SU-DHL-6 (cell line): ENCODE measurements at regions not wholly inside any gene's neighbourhood (a gene's known extent, or its start where the extent isn't known, plus 50 kb on each side); places are given as distances from the start of the nearest gene placed in this dataset.

Experiments used
- H2AFZ ChIP-seq: fragments of 200-600 bp; sonication (generic); 2 replicates; pipeline ENCODE4 v1.6.1; 2014; ENCODE audit warnings: low read depth, mild to moderate bottlenecking, moderate library complexity, mixed read lengths, antibody characterized with exemption, low read length; ENCODE audit not compliant: severe bottlenecking
- H3F3A ChIP-seq: fragments of 200-600 bp; shearing (Covaris generic); 2 replicates; pipeline ENCODE4 v1.6.0; 2016; ENCODE audit warnings: antibody characterized with exemption, mild to moderate bottlenecking; ENCODE audit not compliant: insufficient read depth
- H3K27ac ChIP-seq: fragments of 200-600 bp; sonication (generic); 2 replicates; pipeline ENCODE4 v1.5.1; 2016; ENCODE audit warnings: low read depth, mild to moderate bottlenecking, low read length, moderate library complexity, mixed read lengths
- H3K27me3 ChIP-seq: fragments of 200-600 bp; sonication (generic), shearing (Covaris generic); 2 replicates; pipeline ENCODE4 v1.6.0; 2014; ENCODE audit warnings: mild to moderate bottlenecking, low read length
- H3K36me3 ChIP-seq: fragments of 200-600 bp; sonication (generic); 2 replicates; pipeline ENCODE4 v1.6.1; 2014; ENCODE audit warnings: mild to moderate bottlenecking, low read length, mixed read lengths
- H3K4me2 ChIP-seq: fragments of 300-600, 200-600 bp; shearing (Covaris generic), sonication (generic); 2 replicates; pipeline ENCODE4 v1.6.0; 2014; ENCODE audit warnings: low read length, low read depth, mild to moderate bottlenecking; ENCODE audit not compliant: poor library complexity, severe bottlenecking
- H3K4me3 ChIP-seq: fragments of 200-600 bp; sonication (generic); 2 replicates; pipeline ENCODE4 v1.5.1; 2014; ENCODE audit warnings: antibody characterized with exemption, low read length, mild to moderate bottlenecking, mixed read lengths; ENCODE audit not compliant: insufficient read depth, poor library complexity, severe bottlenecking
- H3K79me2 ChIP-seq: fragments of 200-600 bp; sonication (generic); 2 replicates; pipeline ENCODE4 v1.6.1; 2014; ENCODE audit warnings: mild to moderate bottlenecking, low read length, moderate library complexity; ENCODE audit not compliant: insufficient read depth
- H3K9ac ChIP-seq: fragments of 200-600 bp; sonication (generic); 2 replicates; pipeline ENCODE4 v1.7.0; 2014; ENCODE audit warnings: mild to moderate bottlenecking, low read length
- H3K9me2 ChIP-seq: fragments of 200-600 bp; sonication (generic); replicated peaks from 2 replicates; pipeline ENCODE4 v1.6.1; 2014; ENCODE audit warnings: low read length; ENCODE audit not compliant: insufficient read depth
- H3K9me3 ChIP-seq: fragments of 200-600 bp; sonication (generic); 2 replicates; pipeline ENCODE4 v1.6.1; 2014; ENCODE audit warnings: low read length, mixed read lengths; ENCODE audit not compliant: insufficient read depth
- H4K20me1 ChIP-seq: fragments of 200-600 bp; sonication (generic); 2 replicates; pipeline ENCODE4 v1.6.1; 2014; ENCODE audit warnings: low read depth, mild to moderate bottlenecking, antibody characterized with exemption, low read length, moderate library complexity, mixed read lengths
- EZH2phosphoT487 ChIP-seq: fragments of 200-600 bp; sonication (generic), shearing (Covaris generic); conservative IDR thresholded peaks from 2 replicates; pipeline ENCODE4 v1.6.1; 2018; ENCODE audit warnings: mild to moderate bottlenecking, antibody characterized with exemption, low read length, moderate library complexity, mixed read lengths
- TF ChIP-seq, protein P1 (sequence below): fragments of 200-600 bp; sonication (generic); IDR thresholded peaks from one replicate; pipeline ENCODE4 v1.5.1; 2017; ENCODE audit warnings: antibody characterized with exemption, mild to moderate bottlenecking, low read length, moderate library complexity; ENCODE audit not compliant: insufficient read depth, poor library complexity, severe bottlenecking

GRCh38 chr13:105377452-105377851 is 1158.0 kb downstream of the EFNB2 start:
- no peaks in the 10 kb centered on the region for H3F3A ChIP-seq

GRCh38 chr13:105370011-105370650 is 1165.3 kb downstream of the EFNB2 start:
- Histone ChIP-seq H3K36me3 (no peaks in the 10 kb centered on the region), H3K27me3 (no peaks in the 10 kb centered on the region), H2AFZ (no peak overlapping the region), H4K20me1 (no peaks in the 10 kb centered on the region), H3K9me2 (no peaks in the 10 kb centered on the region), H3F3A (no peaks in the 10 kb centered on the region), H3K79me2 (no peaks in the 10 kb centered on the region), H3K4me3 (no peak overlapping the region), H3K9ac (no peak overlapping the region), H3K4me2 (no peak overlapping the region), H3K9me3 (no peaks in the 10 kb centered on the region), H3K27ac (no peak overlapping the region)
- no peak for TF ChIP-seq EZH2phosphoT487
- TF ChIP-seq, protein P1, sequence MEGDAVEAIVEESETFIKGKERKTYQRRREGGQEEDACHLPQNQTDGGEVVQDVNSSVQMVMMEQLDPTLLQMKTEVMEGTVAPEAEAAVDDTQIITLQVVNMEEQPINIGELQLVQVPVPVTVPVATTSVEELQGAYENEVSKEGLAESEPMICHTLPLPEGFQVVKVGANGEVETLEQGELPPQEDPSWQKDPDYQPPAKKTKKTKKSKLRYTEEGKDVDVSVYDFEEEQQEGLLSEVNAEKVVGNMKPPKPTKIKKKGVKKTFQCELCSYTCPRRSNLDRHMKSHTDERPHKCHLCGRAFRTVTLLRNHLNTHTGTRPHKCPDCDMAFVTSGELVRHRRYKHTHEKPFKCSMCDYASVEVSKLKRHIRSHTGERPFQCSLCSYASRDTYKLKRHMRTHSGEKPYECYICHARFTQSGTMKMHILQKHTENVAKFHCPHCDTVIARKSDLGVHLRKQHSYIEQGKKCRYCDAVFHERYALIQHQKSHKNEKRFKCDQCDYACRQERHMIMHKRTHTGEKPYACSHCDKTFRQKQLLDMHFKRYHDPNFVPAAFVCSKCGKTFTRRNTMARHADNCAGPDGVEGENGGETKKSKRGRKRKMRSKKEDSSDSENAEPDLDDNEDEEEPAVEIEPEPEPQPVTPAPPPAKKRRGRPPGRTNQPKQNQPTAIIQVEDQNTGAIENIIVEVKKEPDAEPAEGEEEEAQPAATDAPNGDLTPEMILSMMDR, result no peak

More at GRCh38 chr13:105377452-105377851, 1158.0 kb downstream of the EFNB2 start:
- Histone ChIP-seq H3K4me3 (no peak overlapping the region), H3K79me2 (no peaks in the 10 kb centered on the region), H3K9ac (no peak overlapping the region), H3K27me3 (no peaks in the 10 kb centered on the region), H3K9me2 (no peaks in the 10 kb centered on the region), H3K4me2 (no peak overlapping the region), H2AFZ (no peak overlapping the region), H4K20me1 (no peaks in the 10 kb centered on the region), H3K9me3 (no peaks in the 10 kb centered on the region), H3K36me3 (no peaks in the 10 kb centered on the region), H3K27ac (no peak overlapping the region)
- TF ChIP-seq, protein P1, result no peak
- no peak for TF ChIP-seq EZH2phosphoT487

DNA sequence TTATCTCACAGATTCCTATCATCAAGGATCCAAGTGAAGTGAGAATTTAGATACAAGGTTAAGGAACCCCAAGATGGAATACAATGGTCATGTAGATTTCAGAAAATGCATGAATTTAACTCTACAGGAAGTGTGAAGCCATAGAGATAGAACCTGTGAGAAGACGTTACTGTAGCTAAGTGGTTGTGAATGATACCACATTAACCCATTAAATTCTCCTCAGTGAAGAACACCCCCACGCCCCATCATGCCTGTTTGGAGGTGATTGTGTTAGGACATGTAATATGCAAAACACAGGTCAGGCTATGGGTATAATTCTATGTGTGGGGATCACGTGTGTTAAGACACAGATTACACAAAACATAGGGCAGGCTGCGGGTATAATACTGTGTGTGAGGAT is 1166.7 kb downstream of the EFNB2 start:
- no peaks in the 10 kb centered on the region for H3K27me3 ChIP-seq
- H3K9me2 ChIP-seq, result no peaks in the 10 kb centered on the region
- H3K9ac ChIP-seq, result no peak overlapping the region
- no peaks in the 10 kb centered on the region for H3K79me2 ChIP-seq
- no peaks in the 10 kb centered on the region for H3K9me3 ChIP-seq
- TF ChIP-seq, protein P1, result no peak
- TF ChIP-seq EZH2phosphoT487, result no peak
- no peaks in the 10 kb centered on the region for H4K20me1 ChIP-seq
- H3F3A ChIP-seq, result no peaks in the 10 kb centered on the region
- H3K36me3 ChIP-seq, result no peaks in the 10 kb centered on the region
- H3K4me2 ChIP-seq, result no peak overlapping the region
- no peak overlapping the region for H3K27ac ChIP-seq
- no peak overlapping the region for H3K4me3 ChIP-seq
- no peak overlapping the region for H2AFZ ChIP-seq
